GM12878 (cell line): ENCODE measurements at regions not wholly inside any gene's neighbourhood (a gene's known extent, or its start where the extent isn't known, plus 50 kb on each side); places are given as distances from the start of the nearest gene placed in this dataset.

Source experiments
- ATAC-seq: fragments of 200-7000 bp; cut with Tn5 transposase; 3 replicates; pipeline ENCODE4 v1.9.1; 2020; ENCODE audit warnings: mild to moderate bottlenecking, moderate library complexity
- BruUV-seq: library from RNA; stranded (reverse); fragments of 400-500 nt; replicated peaks from 2 replicates; lab custom pipeline; 2021; lab: Mats Ljungman, UMichigan
- CTCF ChIA-PET: fragments of 300-600 bp; sonication (Branson Sonifier 250); formaldehyde crosslinking; extraction: SDS; loops from one replicate; lab custom pipeline; 2021; ENCODE audit warnings: inconsistent platforms; lab: Yijun Ruan, JAX
- POLR2A ChIA-PET: fragments of 350-600 bp; formaldehyde crosslinking; extraction: SDS; loops from one replicate; lab custom pipeline; 2021; ENCODE audit warnings: inconsistent platforms; lab: Charles Lee
- RAD21 ChIA-PET: fragments of 300-600 bp; sonication (Branson Sonifier 250); formaldehyde crosslinking; loops from one replicate; lab custom pipeline; 2023; ENCODE audit warnings: antibody characterized with exemption; ENCODE audit not compliant: unreplicated experiment; lab: Charles Lee
- SMC1A ChIA-PET: fragments of 300-600 bp; sonication (Branson Sonifier 250); formaldehyde crosslinking; loops from one replicate; lab custom pipeline; 2023; ENCODE audit not compliant: unreplicated experiment, uncharacterized antibody; lab: Charles Lee
- DNase-seq: peaks from one replicate; pipeline ENCODE4 v3.0.0-alpha.2; 2011; ENCODE audit warnings: low read depth, low spot score
- FAIRE-seq: peaks from 3 replicates; lab custom pipeline; 2011; peaks lifted over from hg19 to GRCh38; lab: Jason Lieb, UNC
- H2AFZ ChIP-seq: 2 replicates; pipeline ENCODE4 v1.6.0; 2011; ENCODE audit warnings: low read depth, low read length, control low read depth; ENCODE audit not compliant: control insufficient read depth
- H3K27ac ChIP-seq: 2 replicates; pipeline ENCODE4 v1.5.1; 2011; ENCODE audit warnings: control low read depth; ENCODE audit not compliant: control insufficient read depth, insufficient read depth
- H3K27me3 ChIP-seq, 2 experiments: replicated peaks in 1 of 2; 2 replicates each; pipeline versions ENCODE4 v1.6.0 to v1.6.1; 2011; ENCODE audit warnings: low read length in 1 of 2; ENCODE audit not compliant: control insufficient read depth in 2 of 2, insufficient read depth in 2 of 2
- H3K36me3 ChIP-seq, 2 experiments: 2 replicates each; pipeline ENCODE4 v1.5.1; 2011; ENCODE audit warnings: low read length in 1 of 2; ENCODE audit not compliant: control insufficient read depth in 2 of 2, insufficient read depth in 2 of 2
- H3K4me1 ChIP-seq: 2 replicates; pipeline ENCODE4 v1.6.1; 2011; ENCODE audit warnings: mild to moderate bottlenecking, low read length, moderate library complexity, mixed read lengths; ENCODE audit not compliant: control insufficient read depth, insufficient read depth
- H3K4me2 ChIP-seq: 2 replicates; pipeline ENCODE4 v1.6.0; 2011; ENCODE audit warnings: control low read depth; ENCODE audit not compliant: control insufficient read depth, insufficient read depth
- H3K4me3 ChIP-seq: fragments of 200-600 bp; sonication (generic); 2 replicates; pipeline ENCODE4 v1.5.1; 2016
- H3K79me2 ChIP-seq: 2 replicates; pipeline ENCODE4 v1.6.0; 2011; ENCODE audit warnings: low read length; ENCODE audit not compliant: control insufficient read depth, insufficient read depth
- H3K9ac ChIP-seq: 2 replicates; pipeline ENCODE4 v1.8.0; 2011; ENCODE audit warnings: low read length, control low read depth, mixed read lengths; ENCODE audit not compliant: control insufficient read depth, insufficient read depth
- H3K9me3 ChIP-seq: replicated peaks from 3 replicates; pipeline ENCODE4 v1.5.1; 2011; ENCODE audit warnings: mild to moderate bottlenecking, low read length; ENCODE audit not compliant: control insufficient read depth, insufficient read depth
- H4K20me1 ChIP-seq: 2 replicates; pipeline ENCODE4 v1.6.0; 2011; ENCODE audit not compliant: control insufficient read depth, insufficient read depth
- BRCA1 ChIP-seq: IDR thresholded peaks from 2 replicates; pipeline ENCODE4 v1.6.1; 2011; ENCODE audit warnings: low read depth, low read length, improper control_type of control experiment
- FOXM1 ChIP-seq: IDR thresholded peaks from 2 replicates; pipeline ENCODE4 v1.6.1; 2012; ENCODE audit warnings: low read depth, mild to moderate bottlenecking, inconsistent platforms, low read length, moderate library complexity
- HDAC6 ChIP-seq: fragments of 200-600 bp; sonication (generic); IDR thresholded peaks from one replicate; pipeline ENCODE4 v1.8.0; 2017; ENCODE audit warnings: antibody characterized with exemption; ENCODE audit not compliant: unreplicated experiment
- KDM1A ChIP-seq: fragments of 200-600 bp; sonication (generic); IDR thresholded peaks from 2 replicates; pipeline ENCODE4 v1.6.1; 2016; ENCODE audit warnings: borderline replicate concordance
- KLF5 ChIP-seq: fragments of 450-650 bp; IDR thresholded peaks from 2 replicates; pipeline ENCODE4 v1.6.1; 2014; ENCODE audit warnings: mild to moderate bottlenecking; ENCODE audit not compliant: partially characterized antibody
- SMAD1 ChIP-seq: fragments of 450-650 bp; IDR thresholded peaks from 2 replicates; pipeline ENCODE4 v1.6.1; 2018; ENCODE audit warnings: mild to moderate bottlenecking, low read depth; ENCODE audit not compliant: partially characterized antibody
- WGBS: methylation state at CpG from one replicate; pipeline ENCODE4 v1.1.6; 2016; ENCODE audit warnings: low lambda C conversion rate; ENCODE audit not compliant: insufficient replicate concordance, insufficient coverage; ENCODE audit errors: missing lambda C conversion rate; 5-methylcytosine and 5-hydroxymethylcytosine counted together
- in situ Hi-C: fragments of 300-500 bp; cut with MboI; formaldehyde crosslinking; loops from 9 replicates; pipeline ENCODE4 v1.14.3; 2018; ENCODE audit warnings: mixed read lengths
- intact Hi-C: fragments of 100-400 bp; cut with micrococcal nuclease; formaldehyde crosslinking; loops from one replicate; pipeline ENCODE4 v1.14.2; 2022; ENCODE audit not compliant: unreplicated experiment
- TF ChIP-seq, protein P1 (sequence below), 3 experiments: IDR thresholded peaks in 2 of 3; conservative IDR thresholded peaks in 1 of 3; 2 replicates each; pipeline ENCODE4 v1.5.1; 2011; ENCODE audit warnings: low read depth in 3 of 3, low read length in 3 of 3, mild to moderate bottlenecking in 3 of 3, control low read depth in 2 of 3, moderate library complexity in 2 of 3, inconsistent platforms in 1 of 3, mixed read lengths in 1 of 3; ENCODE audit not compliant: control insufficient read depth in 2 of 3, insufficient read depth in 1 of 3; ENCODE audit errors: extremely low read depth in 1 of 3

GRCh38 chr11:116162886-116163230 lies 609.9 kb downstream of the BUD13 start:
- H4K20me1 ChIP-seq = no peaks in the 10 kb centered on the region
- H3K4me2 ChIP-seq = no peak overlapping the region
- no peak for ATAC-seq
- FAIRE-seq = no peak
- WGBS = 36% methylated on average over 11 of the region's 11 CpGs
- no peaks in the 10 kb centered on the region for H3K4me1 ChIP-seq
- ChIA-PET RAD21 (no interaction called here), CTCF (interaction anchor here (1.4 kb wide), 1 partner anchor 14 kb away, joined by 5 read pairs; no protein-coding TSS in a partner anchor), SMC1A (no interaction called here), POLR2A (no interaction called here)
- no peak for TF ChIP-seq KDM1A
- TF ChIP-seq HDAC6 = no peak
- no peak for TF ChIP-seq KLF5
- TF ChIP-seq, protein P1, sequence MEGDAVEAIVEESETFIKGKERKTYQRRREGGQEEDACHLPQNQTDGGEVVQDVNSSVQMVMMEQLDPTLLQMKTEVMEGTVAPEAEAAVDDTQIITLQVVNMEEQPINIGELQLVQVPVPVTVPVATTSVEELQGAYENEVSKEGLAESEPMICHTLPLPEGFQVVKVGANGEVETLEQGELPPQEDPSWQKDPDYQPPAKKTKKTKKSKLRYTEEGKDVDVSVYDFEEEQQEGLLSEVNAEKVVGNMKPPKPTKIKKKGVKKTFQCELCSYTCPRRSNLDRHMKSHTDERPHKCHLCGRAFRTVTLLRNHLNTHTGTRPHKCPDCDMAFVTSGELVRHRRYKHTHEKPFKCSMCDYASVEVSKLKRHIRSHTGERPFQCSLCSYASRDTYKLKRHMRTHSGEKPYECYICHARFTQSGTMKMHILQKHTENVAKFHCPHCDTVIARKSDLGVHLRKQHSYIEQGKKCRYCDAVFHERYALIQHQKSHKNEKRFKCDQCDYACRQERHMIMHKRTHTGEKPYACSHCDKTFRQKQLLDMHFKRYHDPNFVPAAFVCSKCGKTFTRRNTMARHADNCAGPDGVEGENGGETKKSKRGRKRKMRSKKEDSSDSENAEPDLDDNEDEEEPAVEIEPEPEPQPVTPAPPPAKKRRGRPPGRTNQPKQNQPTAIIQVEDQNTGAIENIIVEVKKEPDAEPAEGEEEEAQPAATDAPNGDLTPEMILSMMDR (IDR thresholded peaks at IDR 0.05 in 2 of 3, conservative IDR thresholded peaks at IDR 0.05 in 1 of 3; ENCODE audit: control insufficient read depth in 2 of 3, extremely low read depth in 1 of 3, insufficient read depth in 1 of 3, low read depth in 3 of 3, low read length in 3 of 3) = no peak
- TF ChIP-seq SMAD1 = no peak
- TF ChIP-seq BRCA1 = no peak
- TF ChIP-seq FOXM1 = no peak
- no peak overlapping the region for H3K4me3 ChIP-seq
- in situ Hi-C loops (no loop called here), intact Hi-C loops (no loop called here)
- H3K9ac ChIP-seq = no peak overlapping the region
- no peak overlapping the region for H2AFZ ChIP-seq
- H3K9me3 ChIP-seq = no peaks in the 10 kb centered on the region
- no TSS peak for BruUV-seq
- DNase-seq = no peak
- H3K36me3 ChIP-seq = no peaks in the 10 kb centered on the region
- H3K27ac ChIP-seq = no peak overlapping the region
- no peaks in the 10 kb centered on the region for H3K79me2 ChIP-seq
- H3K27me3 ChIP-seq = no peaks in the 10 kb centered on the region
